CD4-positive, alpha-beta T cell (primary cell): ENCODE measurements at regions not wholly inside any gene's neighbourhood (a gene's known extent, or its start where the extent isn't known, plus 50 kb on each side); places are given as distances from the start of the nearest gene placed in this dataset.

Experiments
- ATAC-seq: fragments of 200-7000 bp; cut with Tn5 transposase; one replicate; pipeline ENCODE4 v1.10.0; 2022; ENCODE audit warnings: mild to moderate bottlenecking; ENCODE audit not compliant: poor library complexity
- CTCF ChIA-PET: fragments of 350-600 bp; sonication (Branson Sonifier 250); formaldehyde crosslinking; loops from one replicate; lab custom pipeline; 2021; ENCODE audit warnings: antibody characterized with exemption, inconsistent platforms; lab: Charles Lee
- POLR2A ChIA-PET: fragments of 350-600 bp; sonication (Branson Sonifier 250); formaldehyde crosslinking; loops from one replicate; lab custom pipeline; 2021; ENCODE audit warnings: antibody characterized with exemption, inconsistent platforms; lab: Charles Lee
- DNase-seq, 14 experiments: peaks; one replicate each; pipeline ENCODE4 v3.0.0-alpha.2; 2013 to 2020; ENCODE audit warnings: mixed read lengths in 2 of 14
- H3K27ac ChIP-seq, 2 donors: one replicate each; pipeline versions ENCODE4 v1.5.1 to v1.7.0; 2013; ENCODE audit warnings: low read length in 2 of 2, low read depth in 1 of 2, mild to moderate bottlenecking in 1 of 2
- H3K27me3 ChIP-seq, 2 experiments: 1 replicate in 1 of 2; 2 replicates in 1 of 2; pipeline versions ENCODE4 v1.6.1 to v1.7.0; 2013; ENCODE audit warnings: low read length in 2 of 2, control low read depth in 1 of 2, mild to moderate bottlenecking in 1 of 2, moderate library complexity in 1 of 2; ENCODE audit not compliant: insufficient read depth in 2 of 2, control insufficient read depth in 1 of 2
- H3K36me3 ChIP-seq: one replicate; pipeline ENCODE4 v1.6.1; 2013; ENCODE audit warnings: low read length, control low read depth; ENCODE audit not compliant: insufficient read depth
- H3K4me1 ChIP-seq: one replicate; pipeline ENCODE4 v1.6.1; 2013; ENCODE audit warnings: low read length, control low read depth; ENCODE audit not compliant: insufficient read depth
- H3K4me3 ChIP-seq: one replicate; pipeline ENCODE4 v1.5.1; 2013; ENCODE audit warnings: mild to moderate bottlenecking, low read length, moderate library complexity
- H3K9me3 ChIP-seq, 2 experiments: 1 replicate in 1 of 2; 2 replicates in 1 of 2; pipeline versions ENCODE4 v1.6.1 to v1.7.0; 2013; ENCODE audit warnings: low read length in 2 of 2, mild to moderate bottlenecking in 2 of 2, control low read depth in 1 of 2, moderate library complexity in 1 of 2; ENCODE audit not compliant: control insufficient read depth in 1 of 2, insufficient read depth in 1 of 2
- H3K27ac Mint-ChIP-seq: one replicate; pipeline ENCODE4 v1.8.0; 2020; ENCODE audit warnings: mixed read lengths
- H3K27me3 Mint-ChIP-seq: one replicate; pipeline ENCODE4 v1.8.0; 2021; ENCODE audit warnings: mixed read lengths
- H3K36me3 Mint-ChIP-seq: one replicate; pipeline ENCODE4 v1.8.0; 2021; ENCODE audit warnings: low read depth, mixed read lengths
- H3K4me1 Mint-ChIP-seq: one replicate; pipeline ENCODE4 v1.8.0; 2021; ENCODE audit warnings: low read depth, mixed read lengths
- H3K4me3 Mint-ChIP-seq: one replicate; pipeline ENCODE4 v1.8.0; 2020; ENCODE audit warnings: mild to moderate bottlenecking, mixed read lengths
- H3K9me3 Mint-ChIP-seq: one replicate; pipeline ENCODE4 v1.8.0; 2020; ENCODE audit warnings: mixed read lengths
- CTCF ChIP-seq: fragments of 200-600 bp; IDR thresholded peaks from one replicate; pipeline ENCODE4 v1.8.0; 2022; ENCODE audit warnings: antibody characterized with exemption, mild to moderate bottlenecking
- intact Hi-C, 2 experiments: fragments of 100-400 bp; cut with DNase I in 1 of 2; cut with micrococcal nuclease in 1 of 2; formaldehyde crosslinking; loops; one replicate each; pipeline versions ENCODE4 v1.15.1 to v1.9.0; 2023 to 2025; cut with DNase I, micrococcal nuclease

DNA sequence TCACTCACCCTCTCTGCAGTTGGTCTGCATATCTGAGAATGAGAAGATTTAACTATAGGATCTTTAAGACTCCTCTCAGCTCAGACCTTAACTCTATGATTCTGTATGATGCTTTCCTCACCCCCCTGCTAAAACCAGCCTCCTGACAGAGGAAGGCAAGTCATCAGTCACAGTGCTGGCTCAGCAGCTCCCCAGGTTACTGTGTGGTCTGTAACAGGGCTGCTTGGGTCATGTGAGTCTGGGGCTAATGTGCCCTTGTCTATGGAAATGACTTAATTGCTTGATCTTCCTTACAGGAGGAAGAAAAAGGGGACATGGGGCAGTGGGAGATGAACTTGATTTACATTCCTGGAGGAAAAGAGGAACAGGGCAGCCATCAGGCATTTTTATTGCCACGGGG is 625.6 kb downstream of the PTPRU start:
- peaks cover 9% of the 10 kb centered on the region for H3K9me3 Mint-ChIP-seq
- H3K36me3 Mint-ChIP-seq = no peaks in the 10 kb centered on the region
- intact Hi-C loops = no loop called here
- H3K4me1 Mint-ChIP-seq = no peaks in the 10 kb centered on the region
- Histone ChIP-seq H3K27ac (no peak overlapping the region), H3K27me3 (peaks cover 4 to 14% of the 10 kb centered on the region in 2 experiments), H3K36me3 (no peaks in the 10 kb centered on the region), H3K4me1 (no peaks in the 10 kb centered on the region), H3K4me3 (no peak overlapping the region), H3K9me3 (peaks cover 0 to 10% of the 10 kb centered on the region in 2 experiments)
- no peak for DNase-seq
- H3K4me3 Mint-ChIP-seq = no peak overlapping the region
- no peak overlapping the region for H3K27ac Mint-ChIP-seq
- ChIA-PET POLR2A (no interaction called here), CTCF (no interaction called here)
- H3K27me3 Mint-ChIP-seq = peaks cover 40% of the 10 kb centered on the region
- TF ChIP-seq CTCF = no peak
- ATAC-seq = no peak

- intact Hi-C loops = no loop called here
- no peak for TF ChIP-seq CTCF
- Mint-ChIP-seq H3K4me3 (no peak overlapping the region), H3K27me3 (peaks cover 35% of the 10 kb centered on the region), H3K9me3 (peaks cover 9% of the 10 kb centered on the region), H3K27ac (no peak overlapping the region), H3K4me1 (no peaks in the 10 kb centered on the region), H3K36me3 (no peaks in the 10 kb centered on the region)
- Histone ChIP-seq H3K4me1 (no peaks in the 10 kb centered on the region), H3K36me3 (no peaks in the 10 kb centered on the region), H3K27me3 (peaks cover 0 to 16% of the 10 kb centered on the region in 2 experiments), H3K27ac (no peak overlapping the region), H3K4me3 (no peak overlapping the region), H3K9me3 (peaks cover 0 to 10% of the 10 kb centered on the region in 2 experiments)
- POLR2A ChIA-PET = no interaction called here
- ATAC-seq = no peak
- DNase-seq = no peak
- CTCF ChIA-PET = no interaction called here
Observed at GRCh38 chr1:29861446-29861845, 625.1 kb downstream of the PTPRU start.

DNA sequence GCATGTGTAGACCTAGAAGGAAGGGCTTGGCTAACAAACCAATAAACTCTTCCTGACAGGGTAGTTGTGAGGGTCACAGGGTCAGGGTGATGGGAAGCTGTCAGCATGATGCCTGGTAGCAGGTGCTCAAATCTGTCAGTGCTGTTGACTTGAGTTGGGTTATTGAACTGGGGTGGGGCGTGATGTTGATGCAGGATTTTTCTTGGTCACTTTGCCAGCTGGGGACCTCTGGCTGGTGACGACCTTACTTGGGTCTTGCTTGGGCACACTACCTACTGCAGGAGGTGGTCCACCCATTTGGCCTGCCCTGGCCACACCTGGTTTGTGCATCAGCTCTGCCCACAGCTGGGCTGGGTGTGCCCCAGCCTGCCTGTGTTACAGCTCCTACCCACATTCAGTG is 624.4 kb downstream of the PTPRU start:
- no peak overlapping the region for H3K4me3 ChIP-seq
- ChIA-PET POLR2A (no interaction called here), CTCF (no interaction called here)
- peaks cover 29% of the 10 kb centered on the region for H3K27me3 Mint-ChIP-seq
- no peak for TF ChIP-seq CTCF
- H3K9me3 Mint-ChIP-seq = peaks cover 9% of the 10 kb centered on the region
- no peaks in the 10 kb centered on the region for H3K4me1 ChIP-seq
- H3K27me3 ChIP-seq = peaks cover 3 to 13% of the 10 kb centered on the region in 2 experiments
- no peak overlapping the region for H3K27ac Mint-ChIP-seq
- H3K4me1 Mint-ChIP-seq = no peaks in the 10 kb centered on the region
- ATAC-seq (no peak), DNase-seq (no peak)
- no peaks in the 10 kb centered on the region for H3K36me3 ChIP-seq
- H3K27ac ChIP-seq = no peak overlapping the region
- no peaks in the 10 kb centered on the region for H3K36me3 Mint-ChIP-seq
- H3K4me3 Mint-ChIP-seq = no peak overlapping the region
- intact Hi-C loops = no loop called here
- H3K9me3 ChIP-seq = peaks cover 0 to 10% of the 10 kb centered on the region in 2 experiments
